Ishikawa (cell line): ENCODE measurements at regions not wholly inside any gene's neighbourhood (a gene's known extent, or its start where the extent isn't known, plus 50 kb on each side); places are given as distances from the start of the nearest gene placed in this dataset.

Source experiments
- CEBPB ChIP-seq: IDR thresholded peaks from 2 replicates; pipeline ENCODE4 v1.6.1; 2012
- CREB1 ChIP-seq: IDR thresholded peaks from 2 replicates; pipeline ENCODE4 v1.6.1; 2012; ENCODE audit warnings: low read depth
- EGR1 ChIP-seq: IDR thresholded peaks from 2 replicates; pipeline ENCODE4 v1.6.1; 2012
- EP300 ChIP-seq: IDR thresholded peaks from 2 replicates; pipeline ENCODE4 v1.6.1; 2012; ENCODE audit warnings: borderline replicate concordance
- FOXM1 ChIP-seq: IDR thresholded peaks from 2 replicates; pipeline ENCODE4 v1.6.1; 2012; ENCODE audit warnings: low read depth, borderline replicate concordance
- NFIC ChIP-seq: IDR thresholded peaks from 2 replicates; pipeline ENCODE4 v1.6.1; 2012
- RAD21 ChIP-seq: IDR thresholded peaks from 2 replicates; pipeline ENCODE4 v1.6.1; 2012; ENCODE audit warnings: low read depth
- TAF1 ChIP-seq: IDR thresholded peaks from 2 replicates; pipeline ENCODE4 v1.6.1; 2012; ENCODE audit warnings: low read depth, mild to moderate bottlenecking
- TCF12 ChIP-seq: IDR thresholded peaks from 2 replicates; pipeline ENCODE4 v1.6.1; 2012; ENCODE audit warnings: low read depth
- TEAD4 ChIP-seq: IDR thresholded peaks from 2 replicates; pipeline ENCODE4 v1.6.1; 2012
- YY1 ChIP-seq: IDR thresholded peaks from 2 replicates; pipeline ENCODE4 v1.6.1; 2012; ENCODE audit warnings: low read depth
- ZBTB7A ChIP-seq: IDR thresholded peaks from 2 replicates; pipeline ENCODE4 v1.6.1; 2012; ENCODE audit warnings: low read depth
- TF ChIP-seq, protein P1 (sequence below): IDR thresholded peaks from 2 replicates; pipeline ENCODE4 v1.6.1; 2012; ENCODE audit warnings: low read depth, mild to moderate bottlenecking
- TF ChIP-seq, protein P2 (sequence below): IDR thresholded peaks from 2 replicates; pipeline ENCODE4 v1.6.1; 2012
- TF ChIP-seq, protein P3 (sequence below): IDR thresholded peaks from 2 replicates; pipeline ENCODE4 v1.6.1; 2012

DNA sequence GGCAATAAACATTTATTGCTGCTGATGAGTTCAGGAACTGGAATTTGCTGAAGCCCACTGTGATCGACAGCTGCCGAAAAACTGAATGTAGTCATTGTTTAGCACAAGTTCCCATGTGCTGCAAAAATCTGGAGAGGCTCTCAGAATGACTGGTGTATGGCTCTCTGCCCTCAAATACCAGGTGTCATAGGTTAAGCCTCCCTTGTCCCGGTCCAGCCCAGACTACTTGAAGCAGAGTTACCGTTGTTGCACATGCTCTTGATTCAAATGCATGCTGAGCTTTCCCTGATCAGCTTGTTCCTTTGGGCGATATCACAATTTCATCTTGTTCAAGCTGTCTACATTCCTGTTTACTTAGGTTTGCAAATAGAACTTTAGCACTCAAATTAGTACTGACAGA, 625.2 kb downstream of the CPS1 start:
- TF ChIP-seq EP300, result no peak
- TF ChIP-seq, protein P1, sequence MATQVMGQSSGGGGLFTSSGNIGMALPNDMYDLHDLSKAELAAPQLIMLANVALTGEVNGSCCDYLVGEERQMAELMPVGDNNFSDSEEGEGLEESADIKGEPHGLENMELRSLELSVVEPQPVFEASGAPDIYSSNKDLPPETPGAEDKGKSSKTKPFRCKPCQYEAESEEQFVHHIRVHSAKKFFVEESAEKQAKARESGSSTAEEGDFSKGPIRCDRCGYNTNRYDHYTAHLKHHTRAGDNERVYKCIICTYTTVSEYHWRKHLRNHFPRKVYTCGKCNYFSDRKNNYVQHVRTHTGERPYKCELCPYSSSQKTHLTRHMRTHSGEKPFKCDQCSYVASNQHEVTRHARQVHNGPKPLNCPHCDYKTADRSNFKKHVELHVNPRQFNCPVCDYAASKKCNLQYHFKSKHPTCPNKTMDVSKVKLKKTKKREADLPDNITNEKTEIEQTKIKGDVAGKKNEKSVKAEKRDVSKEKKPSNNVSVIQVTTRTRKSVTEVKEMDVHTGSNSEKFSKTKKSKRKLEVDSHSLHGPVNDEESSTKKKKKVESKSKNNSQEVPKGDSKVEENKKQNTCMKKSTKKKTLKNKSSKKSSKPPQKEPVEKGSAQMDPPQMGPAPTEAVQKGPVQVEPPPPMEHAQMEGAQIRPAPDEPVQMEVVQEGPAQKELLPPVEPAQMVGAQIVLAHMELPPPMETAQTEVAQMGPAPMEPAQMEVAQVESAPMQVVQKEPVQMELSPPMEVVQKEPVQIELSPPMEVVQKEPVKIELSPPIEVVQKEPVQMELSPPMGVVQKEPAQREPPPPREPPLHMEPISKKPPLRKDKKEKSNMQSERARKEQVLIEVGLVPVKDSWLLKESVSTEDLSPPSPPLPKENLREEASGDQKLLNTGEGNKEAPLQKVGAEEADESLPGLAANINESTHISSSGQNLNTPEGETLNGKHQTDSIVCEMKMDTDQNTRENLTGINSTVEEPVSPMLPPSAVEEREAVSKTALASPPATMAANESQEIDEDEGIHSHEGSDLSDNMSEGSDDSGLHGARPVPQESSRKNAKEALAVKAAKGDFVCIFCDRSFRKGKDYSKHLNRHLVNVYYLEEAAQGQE, result no peak
- TF ChIP-seq, protein P2, sequence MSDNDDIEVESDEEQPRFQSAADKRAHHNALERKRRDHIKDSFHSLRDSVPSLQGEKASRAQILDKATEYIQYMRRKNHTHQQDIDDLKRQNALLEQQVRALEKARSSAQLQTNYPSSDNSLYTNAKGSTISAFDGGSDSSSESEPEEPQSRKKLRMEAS, result no peak
- TF ChIP-seq NFIC, result no peak
- no peak for TF ChIP-seq EGR1
- no peak for TF ChIP-seq TCF12
- no peak for TF ChIP-seq RAD21
- TF ChIP-seq, protein P3, sequence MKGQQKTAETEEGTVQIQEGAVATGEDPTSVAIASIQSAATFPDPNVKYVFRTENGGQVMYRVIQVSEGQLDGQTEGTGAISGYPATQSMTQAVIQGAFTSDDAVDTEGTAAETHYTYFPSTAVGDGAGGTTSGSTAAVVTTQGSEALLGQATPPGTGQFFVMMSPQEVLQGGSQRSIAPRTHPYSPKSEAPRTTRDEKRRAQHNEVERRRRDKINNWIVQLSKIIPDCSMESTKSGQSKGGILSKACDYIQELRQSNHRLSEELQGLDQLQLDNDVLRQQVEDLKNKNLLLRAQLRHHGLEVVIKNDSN, result no peak
- no peak for TF ChIP-seq TEAD4
- TF ChIP-seq CREB1, result no peak
- TF ChIP-seq TAF1, result no peak
- no peak for TF ChIP-seq ZBTB7A
- no peak for TF ChIP-seq YY1
- no peak for TF ChIP-seq FOXM1
- no peak for TF ChIP-seq CEBPB

DNA sequence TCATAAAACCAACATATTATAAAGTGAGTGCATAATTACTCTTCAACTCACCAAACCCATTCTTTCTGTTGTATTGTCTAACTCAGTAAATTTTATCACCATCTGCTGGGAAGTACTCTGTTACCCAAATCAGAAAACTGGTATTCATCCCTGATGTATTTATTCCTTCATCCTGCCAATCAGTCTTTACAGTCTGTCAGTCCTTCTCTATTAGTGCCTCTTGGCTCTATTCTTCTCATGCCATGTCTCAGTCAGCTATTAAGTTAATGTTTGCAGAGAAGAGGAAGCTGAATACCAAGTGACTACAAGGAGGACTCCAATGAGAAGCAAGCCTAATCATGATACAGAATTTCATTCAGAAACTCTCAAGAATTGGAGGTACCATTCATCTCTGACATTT, 631.2 kb downstream of the CPS1 start:
- no peak for TF ChIP-seq NFIC
- TF ChIP-seq, protein P1, result no peak
- no peak for TF ChIP-seq RAD21
- no peak for TF ChIP-seq TAF1
- TF ChIP-seq CREB1, result no peak
- no peak for TF ChIP-seq CEBPB
- TF ChIP-seq ZBTB7A, result no peak
- no peak for TF ChIP-seq EP300
- no peak for TF ChIP-seq EGR1
- TF ChIP-seq, protein P2, result no peak

DNA sequence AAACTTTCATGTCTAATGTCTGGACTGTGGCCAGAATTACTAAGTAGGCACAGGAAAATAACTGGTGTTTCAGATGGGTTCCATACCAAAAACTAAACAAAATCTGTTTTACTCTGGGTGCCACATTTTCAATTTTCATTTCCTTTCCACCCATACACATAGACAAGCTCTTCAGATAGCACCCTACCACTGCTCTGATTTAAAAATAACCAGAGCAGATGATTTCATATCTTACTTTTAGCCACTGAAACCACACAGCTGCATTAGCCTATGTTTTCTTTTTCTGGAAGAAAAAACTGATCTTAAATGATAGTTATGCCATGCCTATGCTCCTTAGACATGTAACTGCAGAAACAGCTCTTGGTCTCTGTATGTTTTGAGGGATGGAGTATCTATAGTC, 647.6 kb downstream of the CPS1 start:
- TF ChIP-seq ZBTB7A (no peak), NFIC (no peak), TEAD4 (no peak), EGR1 (no peak), FOXM1 (no peak), TAF1 (no peak)
- TF ChIP-seq, protein P1, result no peak
- TF ChIP-seq, protein P2, result no peak

DNA sequence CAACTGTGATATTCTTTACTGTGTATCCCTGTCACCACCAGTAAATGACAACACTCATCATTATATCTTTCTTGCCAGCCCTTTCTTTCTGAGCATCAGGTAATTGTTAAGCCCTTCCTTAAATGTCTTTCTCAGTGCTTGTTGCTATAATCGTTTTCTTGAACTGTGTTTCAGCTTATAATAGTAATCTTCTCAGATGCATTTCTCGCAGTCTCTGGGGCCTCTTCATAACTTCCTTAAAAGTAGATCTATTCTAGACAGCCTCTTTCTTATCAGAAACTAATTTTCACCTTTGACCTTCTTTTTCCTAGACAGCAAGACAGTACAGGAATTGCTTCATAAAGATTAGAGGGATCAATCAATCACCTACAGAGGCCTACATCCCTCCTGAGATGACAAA, 648.1 kb downstream of the CPS1 start:
- TF ChIP-seq TEAD4 (no peak), CEBPB (no peak), ZBTB7A (no peak), EGR1 (no peak), RAD21 (no peak), EP300 (no peak), TAF1 (no peak)

DNA sequence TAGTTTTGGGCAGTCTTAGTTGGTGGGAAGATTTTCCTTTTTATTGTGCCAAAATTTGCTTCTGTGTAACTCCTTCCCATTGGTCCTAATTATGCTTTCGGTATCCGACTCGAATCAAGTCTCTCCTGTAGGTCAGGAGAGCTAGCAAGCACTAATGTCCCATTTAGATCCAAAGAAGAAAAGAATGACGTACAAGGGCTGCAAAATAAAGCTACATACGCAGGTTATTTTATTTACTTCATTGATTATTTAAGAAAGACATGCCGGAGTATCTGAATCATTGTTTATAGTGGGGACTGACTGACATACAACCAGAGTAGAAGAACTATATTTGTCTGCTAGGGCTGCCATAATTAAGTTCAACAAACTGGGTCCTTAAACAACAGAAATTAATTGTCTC, 648.5 kb downstream of the CPS1 start:
- TF ChIP-seq RAD21 (no peak), CEBPB (no peak), TCF12 (no peak), ZBTB7A (no peak), EP300 (no peak), NFIC (no peak), YY1 (no peak), TEAD4 (no peak), TAF1 (no peak), EGR1 (no peak), CREB1 (no peak), FOXM1 (no peak)
- TF ChIP-seq, protein P1, result no peak
- TF ChIP-seq, protein P2, result no peak
- TF ChIP-seq, protein P3, result no peak
